ENCODE measurements at regions not wholly inside any gene's neighbourhood (a gene's known extent, or its start where the extent isn't known, plus 50 kb on each side); places are given as distances from the start of the nearest gene placed in this dataset.

DNA sequence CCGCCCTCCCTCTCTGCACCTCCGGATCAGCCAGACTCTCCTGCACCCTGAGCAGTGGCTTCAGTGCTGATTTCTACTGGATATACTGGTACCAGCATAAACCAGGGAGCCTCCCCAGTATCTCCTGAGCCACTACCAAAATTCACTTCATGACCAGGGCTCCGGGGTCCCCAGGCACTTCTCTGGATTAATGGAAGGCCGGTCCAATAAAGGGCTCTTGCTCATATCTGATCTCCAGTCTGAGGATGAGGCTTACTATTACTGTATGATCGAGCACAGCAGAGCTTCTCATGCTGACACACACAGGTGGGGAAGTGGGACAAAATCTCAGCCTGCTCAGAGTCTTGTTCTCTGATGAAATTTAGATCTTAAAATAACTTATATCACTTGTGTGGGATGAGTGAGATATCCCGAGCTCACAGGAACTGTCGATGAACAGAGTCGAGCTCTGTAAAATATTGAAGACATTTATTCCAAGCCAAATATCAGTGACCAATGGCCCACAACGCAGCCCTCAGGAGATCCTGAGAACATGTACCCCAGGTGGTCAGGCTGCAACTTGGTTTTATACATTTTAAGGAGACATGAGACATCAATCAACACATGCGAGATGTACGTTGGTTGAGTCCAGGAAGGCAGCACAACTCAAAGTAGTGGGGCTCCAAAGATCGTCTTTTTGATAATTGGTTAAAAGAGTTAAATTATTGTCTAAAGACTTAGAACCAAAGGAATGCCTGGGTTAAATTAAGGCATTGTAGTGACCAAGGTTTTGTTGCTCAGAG lies 93.0 kb upstream of the TOP3B start:
- 79 to 82% (median 81%) methylated on average over 12 of the region's 12 CpGs for WGBS, 3 donors

DNA sequence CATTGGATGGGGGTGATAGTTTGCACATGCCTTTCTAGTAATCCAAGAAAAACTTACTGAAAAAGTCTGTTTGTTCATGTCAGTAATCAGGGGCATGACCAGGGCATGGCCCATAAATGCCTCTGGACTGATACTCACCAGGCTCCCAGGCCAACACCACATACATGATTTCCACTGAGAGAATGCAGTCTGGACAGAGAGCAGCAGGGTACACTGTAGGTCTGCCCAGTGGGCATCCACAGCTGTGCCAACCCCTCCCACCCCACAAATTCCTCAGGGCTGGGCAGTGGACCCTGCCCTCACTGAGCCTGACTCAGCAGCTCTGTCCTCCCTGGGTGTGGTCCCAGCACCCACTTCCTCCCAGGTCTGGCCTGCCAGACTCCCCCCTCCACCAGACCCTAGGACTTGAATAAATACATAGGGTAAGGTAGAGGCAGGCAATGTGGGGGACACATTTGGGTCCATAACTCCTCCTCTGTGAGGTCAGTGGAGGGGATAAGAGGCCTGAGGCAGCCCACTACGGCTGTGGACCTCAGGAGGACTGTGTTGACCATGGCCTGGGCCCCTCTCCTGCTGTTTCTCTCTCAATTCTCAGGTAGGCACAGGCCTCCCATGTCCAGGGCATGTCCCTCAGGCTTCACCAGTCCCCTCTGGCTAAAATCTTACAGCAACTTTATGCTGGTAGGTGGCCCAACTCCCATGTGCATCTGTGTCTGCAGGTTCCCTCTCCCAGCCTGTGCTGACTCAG lies 92.2 kb upstream of the TOP3B start:
- no peaks in the 10 kb centered on the region for H3K36me3 ChIP-seq (ENCODE audit: insufficient read depth in 1 of 2, low read depth in 1 of 2)
- DNase-seq (no peak), ATAC-seq (no peak)
- peaks cover 0 to 4% (median 0%) of the 10 kb centered on the region in 3 donors for H3K27me3 ChIP-seq (ENCODE audit: insufficient read depth in 3 of 3, low read length in 2 of 3)
- no peak overlapping the region for H3K27ac ChIP-seq
- no peak overlapping the region for H3K4me3 ChIP-seq
- WGBS, 3 donors = 0% methylated on average over 1 of the region's 1 CpG
- TF ChIP-seq, protein P1, sequence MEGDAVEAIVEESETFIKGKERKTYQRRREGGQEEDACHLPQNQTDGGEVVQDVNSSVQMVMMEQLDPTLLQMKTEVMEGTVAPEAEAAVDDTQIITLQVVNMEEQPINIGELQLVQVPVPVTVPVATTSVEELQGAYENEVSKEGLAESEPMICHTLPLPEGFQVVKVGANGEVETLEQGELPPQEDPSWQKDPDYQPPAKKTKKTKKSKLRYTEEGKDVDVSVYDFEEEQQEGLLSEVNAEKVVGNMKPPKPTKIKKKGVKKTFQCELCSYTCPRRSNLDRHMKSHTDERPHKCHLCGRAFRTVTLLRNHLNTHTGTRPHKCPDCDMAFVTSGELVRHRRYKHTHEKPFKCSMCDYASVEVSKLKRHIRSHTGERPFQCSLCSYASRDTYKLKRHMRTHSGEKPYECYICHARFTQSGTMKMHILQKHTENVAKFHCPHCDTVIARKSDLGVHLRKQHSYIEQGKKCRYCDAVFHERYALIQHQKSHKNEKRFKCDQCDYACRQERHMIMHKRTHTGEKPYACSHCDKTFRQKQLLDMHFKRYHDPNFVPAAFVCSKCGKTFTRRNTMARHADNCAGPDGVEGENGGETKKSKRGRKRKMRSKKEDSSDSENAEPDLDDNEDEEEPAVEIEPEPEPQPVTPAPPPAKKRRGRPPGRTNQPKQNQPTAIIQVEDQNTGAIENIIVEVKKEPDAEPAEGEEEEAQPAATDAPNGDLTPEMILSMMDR (IDR thresholded peaks at IDR 0.05) = no peak
- intact Hi-C loops (cut with DNase I) = no loop called here
- H3K4me1 ChIP-seq = no peaks in the 10 kb centered on the region
- no peaks in the 10 kb centered on the region for H3K9me3 ChIP-seq

More for the DNA sequence above, 93.0 kb upstream of the TOP3B start:
- ATAC-seq (no peak), DNase-seq (no peak)
- Histone ChIP-seq H3K27ac (no peak overlapping the region), H3K4me3 (no peak overlapping the region), H3K9me3 (no peaks in the 10 kb centered on the region), H3K36me3 (ENCODE audit: insufficient read depth in 1 of 2, low read depth in 1 of 2) (no peaks in the 10 kb centered on the region), H3K27me3 (ENCODE audit: insufficient read depth in 3 of 3, low read length in 2 of 3) (peaks cover 0 to 9% (median 0%) of the 10 kb centered on the region in 3 donors), H3K4me1 (no peaks in the 10 kb centered on the region)
- intact Hi-C loops (cut with DNase I) = no loop called here
- TF ChIP-seq, protein P1 (IDR thresholded peaks at IDR 0.05) = no peak

DNA sequence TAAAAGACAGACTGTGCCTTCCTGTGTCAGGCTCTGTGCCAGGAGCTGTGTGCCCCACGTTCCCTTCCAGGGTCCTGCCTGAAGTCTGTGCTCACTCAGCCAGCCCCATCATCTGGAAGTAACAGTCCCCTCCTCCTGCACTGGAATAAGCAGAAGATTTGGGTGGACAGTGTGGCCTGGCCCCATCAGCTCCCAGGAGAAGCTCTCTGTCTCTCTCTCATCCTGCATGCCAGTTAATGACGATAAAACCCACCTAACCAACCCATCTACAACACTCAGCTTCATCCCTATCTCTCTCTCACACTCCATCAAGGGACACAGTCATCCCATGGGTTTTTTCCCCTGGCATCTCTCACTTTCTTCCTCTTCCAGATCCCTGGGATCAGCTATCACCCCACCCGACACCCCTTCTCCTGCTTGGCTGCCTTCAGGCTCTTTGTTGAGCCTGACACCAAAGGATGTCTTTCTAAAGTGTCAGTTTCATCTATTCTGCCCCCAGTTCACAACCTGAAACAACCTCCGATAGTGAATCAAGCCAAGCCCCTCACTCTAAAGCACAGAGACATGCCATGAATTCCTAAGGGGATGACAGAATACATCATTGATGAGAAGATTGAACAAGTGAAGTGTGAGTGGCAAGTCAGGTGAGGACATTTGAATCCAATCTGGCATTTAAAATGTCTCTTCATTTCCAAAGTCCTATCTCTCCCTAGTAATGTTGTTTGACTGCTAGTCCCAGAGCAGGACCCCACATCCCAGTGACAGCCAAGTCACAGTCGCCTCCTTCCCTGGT lies 91.4 kb upstream of the TOP3B start:
- H3K36me3 ChIP-seq (ENCODE audit: insufficient read depth in 1 of 2, low read depth in 1 of 2) = no peaks in the 10 kb centered on the region
- intact Hi-C loops (cut with DNase I) = no loop called here
- no peak overlapping the region for H3K4me3 ChIP-seq
- 45 to 58% (median 52%) methylated on average over 5 of the region's 5 CpGs for WGBS, 3 donors
- TF ChIP-seq, protein P1 (IDR thresholded peaks at IDR 0.05) = no peak
- ATAC-seq (no peak), DNase-seq (no peak)
- no peaks in the 10 kb centered on the region for H3K9me3 ChIP-seq
- no peak overlapping the region for H3K27ac ChIP-seq
- no peaks in the 10 kb centered on the region for H3K4me1 ChIP-seq
- H3K27me3 ChIP-seq (ENCODE audit: insufficient read depth in 3 of 3, low read length in 2 of 3) = no peaks in the 10 kb centered on the region

DNA sequence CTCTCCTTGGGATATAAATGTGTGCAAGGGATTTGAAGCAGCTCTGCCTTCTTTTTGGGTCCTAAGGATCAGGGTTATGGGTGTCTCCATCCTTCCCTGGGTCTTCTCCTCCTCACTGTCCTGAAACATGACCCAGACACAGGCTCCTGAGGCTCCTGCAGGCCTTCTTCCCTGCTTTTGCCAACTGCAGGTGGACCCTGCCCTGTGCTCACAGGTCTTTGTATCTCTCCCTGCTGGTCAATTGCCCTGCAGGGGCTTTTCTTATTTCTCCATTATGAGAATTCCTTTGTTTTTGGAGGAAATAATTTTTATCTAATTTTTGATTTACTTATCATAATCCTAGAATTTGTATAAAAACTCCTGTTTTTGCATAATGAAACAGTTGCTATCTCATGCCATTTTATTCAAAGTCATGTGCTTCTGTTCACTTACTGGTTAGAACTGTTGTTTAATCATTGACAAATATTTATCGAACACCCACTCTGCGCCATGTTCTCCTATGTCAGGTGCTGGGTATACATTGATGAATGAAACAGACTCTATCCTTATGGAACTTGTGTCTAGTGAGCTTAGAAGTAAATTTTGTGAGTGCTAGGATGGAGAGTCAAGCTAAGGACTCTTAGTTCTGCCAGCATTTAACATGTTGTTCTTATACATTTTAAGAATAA lies 89.7 kb upstream of the TOP3B start:
- no peaks in the 10 kb centered on the region for H3K27me3 ChIP-seq (ENCODE audit: insufficient read depth in 3 of 3, low read length in 2 of 3)

More for the DNA sequence above, 89.7 kb upstream of the TOP3B start:
- H3K4me3 ChIP-seq = no peak overlapping the region
- TF ChIP-seq, protein P1 (IDR thresholded peaks at IDR 0.05) = no peak
- H3K27ac ChIP-seq = no peak overlapping the region
- intact Hi-C loops (cut with DNase I) = no loop called here
- H3K9me3 ChIP-seq = no peaks in the 10 kb centered on the region
- DNase-seq = no peak
- WGBS, 3 donors = 96 to 99% (median 98%) methylated on average over 2 of the region's 2 CpGs
- no peak for ATAC-seq
- H3K4me1 ChIP-seq = no peaks in the 10 kb centered on the region
- H3K36me3 ChIP-seq (ENCODE audit: insufficient read depth in 1 of 2, low read depth in 1 of 2) = no peaks in the 10 kb centered on the region

All from psoas muscle (tissue), 7 donors.